DMS53 (cell line): ENCODE measurements at regions not wholly inside any gene's neighbourhood (a gene's known extent, or its start where the extent isn't known, plus 50 kb on each side); places are given as distances from the start of the nearest gene placed in this dataset.

ENCODE experiments used
- DNase-seq: peaks from one replicate; lab custom pipeline; 2025; lab: John Stamatoyannopoulos, UW

GRCh38 chr5:61784341-61784740 is 452.3 kb downstream of the ZSWIM6 start:
- DNase-seq: no peak

DNA sequence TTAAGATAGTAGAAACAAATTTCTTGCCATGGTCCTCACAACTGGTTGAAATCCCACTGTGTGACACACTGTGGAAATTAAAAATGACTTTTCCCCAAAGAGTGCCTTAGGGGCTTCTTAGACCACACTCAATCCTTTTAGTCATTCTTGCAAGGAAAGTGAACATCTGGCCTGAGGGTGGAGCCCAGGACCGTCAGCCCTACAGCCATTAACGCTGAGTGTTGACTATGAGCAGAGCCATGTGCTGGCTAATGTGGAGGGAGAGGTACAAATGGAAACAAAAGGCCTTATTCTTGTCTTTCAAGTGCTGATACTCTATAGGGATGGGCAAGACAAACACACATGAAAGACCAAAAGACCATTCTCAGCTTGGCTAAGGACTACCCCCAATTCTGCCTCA is 456.5 kb downstream of the ZSWIM6 start:
- DNase-seq: no peak

- no peak for DNase-seq
Observed at GRCh38 chr5:61790007-61790406, 457.9 kb downstream of the ZSWIM6 start.

DNA sequence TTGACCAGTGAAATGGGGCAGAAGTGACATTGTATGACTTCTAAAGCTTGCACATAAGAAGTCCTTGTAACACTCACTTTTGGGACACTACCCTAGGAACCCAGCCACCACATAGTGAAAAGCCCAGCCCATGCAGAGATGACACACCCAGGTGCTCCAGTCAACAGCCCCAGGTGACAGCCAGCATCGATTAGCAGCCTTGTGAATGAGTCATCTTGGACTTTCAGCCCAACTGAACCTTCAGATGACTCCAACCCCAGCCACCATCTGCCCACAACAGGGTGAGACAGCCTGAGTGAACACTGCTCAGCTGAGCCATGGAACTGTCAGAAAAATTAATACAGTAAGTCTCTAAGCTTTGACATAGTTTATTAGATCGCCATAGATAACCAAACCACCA is 458.6 kb downstream of the ZSWIM6 start:
- peak; percentile 87 for DNase-seq

DNA sequence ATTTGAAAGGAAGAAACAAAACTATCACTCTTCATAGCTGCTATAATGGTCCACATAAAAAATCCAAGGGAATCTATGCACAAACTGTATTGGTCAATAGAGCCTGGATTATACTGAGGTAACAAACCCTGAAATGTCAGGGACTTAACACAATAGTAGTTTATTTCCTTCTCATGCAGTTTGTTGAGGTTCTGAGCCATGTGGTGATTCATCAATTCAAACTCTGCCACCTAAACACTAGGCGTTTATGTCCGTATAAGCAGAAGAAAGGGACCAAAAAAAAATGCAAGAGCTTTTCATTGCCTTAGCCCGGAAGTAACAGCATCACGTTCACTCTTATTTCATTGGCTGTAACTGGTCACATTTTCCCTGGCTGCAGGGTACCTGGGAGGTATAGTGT is 464.7 kb downstream of the ZSWIM6 start:
- peak; percentile 30 for DNase-seq

GRCh38 chr5:61800450-61800849 is 468.4 kb downstream of the ZSWIM6 start:
- DNase-seq: no peak

- peak; percentile 46 for DNase-seq
Observed at GRCh38 chr5:61801174-61801573, 469.1 kb downstream of the ZSWIM6 start.

GRCh38 chr5:61802456-61802855 is 470.4 kb downstream of the ZSWIM6 start:
- DNase-seq: peak; percentile 52

DNA sequence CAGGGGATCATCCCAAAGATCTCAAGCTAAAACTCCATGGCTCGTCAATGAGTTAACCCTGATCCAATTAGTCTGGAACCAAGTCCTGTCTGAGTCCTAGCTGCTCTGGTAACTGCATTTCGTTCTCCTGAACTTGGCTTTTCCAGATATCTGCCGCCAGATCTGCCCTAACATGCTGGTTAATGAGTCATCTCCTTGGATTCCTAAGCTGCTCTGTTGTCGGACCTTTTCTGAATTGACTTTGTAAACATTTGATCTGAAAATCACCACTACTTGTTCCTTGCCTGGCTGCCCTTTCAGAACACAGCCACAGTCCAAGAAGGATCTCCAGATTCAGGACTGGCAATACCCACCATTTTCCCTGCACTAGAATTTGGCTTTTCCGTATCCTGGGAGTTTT is 473.0 kb downstream of the ZSWIM6 start:
- DNase-seq: peak; percentile 23

DNA sequence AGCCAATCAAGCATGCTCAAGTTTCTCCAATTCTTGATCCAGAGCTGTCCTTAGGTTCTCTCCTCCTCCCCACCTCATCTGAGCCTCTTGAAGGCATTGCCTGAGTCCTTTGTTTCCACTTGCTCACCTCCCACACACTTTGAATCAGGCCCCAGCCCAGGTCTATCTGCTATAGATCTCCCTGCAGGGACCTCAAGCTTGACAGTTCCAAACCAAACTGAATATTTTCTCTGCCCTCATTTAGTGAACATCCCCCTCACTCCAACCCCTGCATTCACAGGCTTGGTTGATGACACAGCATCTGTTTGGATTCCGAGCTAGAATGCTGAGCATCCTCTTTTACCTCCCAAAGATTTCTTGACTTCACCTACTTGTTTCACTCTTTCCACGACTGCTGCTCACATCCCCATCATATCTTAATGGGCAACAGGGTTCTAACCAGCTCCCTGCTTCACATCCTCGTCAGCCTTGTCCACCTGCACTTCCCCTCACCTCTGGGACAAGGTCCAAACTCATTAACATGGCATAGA is 474.5 kb downstream of the ZSWIM6 start:
- no peak for DNase-seq

GRCh38 chr5:61808091-61808490 is 476.0 kb downstream of the ZSWIM6 start:
- no peak for DNase-seq

DNA sequence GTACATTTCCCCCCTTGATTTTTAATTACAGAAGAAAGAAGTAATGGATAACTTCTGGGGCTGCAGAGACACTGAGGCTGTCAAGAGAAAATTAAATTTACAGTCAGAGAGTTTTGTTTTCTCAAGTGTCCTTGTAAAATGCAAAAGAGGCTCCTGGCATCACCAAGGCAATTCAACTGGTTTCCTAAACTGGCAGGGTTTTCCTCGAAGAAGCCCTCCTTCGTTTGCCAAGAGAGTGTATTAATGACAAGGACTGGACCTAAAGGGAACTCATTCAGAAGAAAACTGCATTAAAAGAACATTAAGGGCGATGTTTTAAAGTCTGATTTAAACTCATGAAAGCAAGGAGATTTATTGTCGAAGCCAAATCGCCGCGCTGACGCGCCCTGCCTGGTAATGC is 476.9 kb downstream of the ZSWIM6 start:
- DNase-seq: no peak

DNA sequence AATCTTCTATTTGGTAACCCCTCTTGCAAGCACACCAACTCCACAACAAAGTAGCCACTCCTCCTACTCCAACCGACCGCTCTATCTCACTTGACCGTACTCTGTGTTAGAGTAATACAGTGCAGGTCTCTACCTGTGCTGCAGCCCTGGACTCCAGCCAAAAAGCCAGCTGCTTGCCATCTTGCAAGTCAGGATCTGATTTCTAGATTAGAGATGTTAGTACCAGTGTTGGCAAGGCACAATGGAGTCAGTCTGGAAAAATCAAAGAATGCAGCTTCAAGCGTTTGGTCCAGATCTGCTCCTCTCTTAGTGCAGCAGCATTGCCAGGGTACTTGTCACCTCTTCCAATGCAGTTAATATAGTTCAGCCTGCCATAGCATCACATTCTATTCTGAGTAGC is 477.6 kb downstream of the ZSWIM6 start:
- peak; percentile 54 for DNase-seq

GRCh38 chr5:61811052-61811451 is 479.0 kb downstream of the ZSWIM6 start:
- no peak for DNase-seq

DNA sequence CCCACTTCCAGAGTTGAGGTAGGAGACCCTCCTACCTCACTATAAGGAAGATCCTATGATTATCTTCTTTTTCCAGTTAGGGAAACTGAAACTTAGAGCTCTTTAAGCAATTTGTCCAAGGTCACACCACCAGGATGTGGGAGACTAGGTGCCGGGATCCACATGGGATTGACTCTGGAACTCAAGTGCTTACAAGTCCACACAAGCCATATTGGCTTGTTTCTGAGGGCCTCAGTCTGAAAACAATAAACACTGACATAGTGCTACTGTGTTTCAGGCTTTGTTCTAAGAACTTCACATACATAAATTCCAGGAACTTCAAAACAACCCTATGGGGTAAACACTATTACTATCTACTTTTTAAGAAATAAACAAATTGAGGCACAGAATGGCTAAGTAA is 481.3 kb downstream of the ZSWIM6 start:
- no peak for DNase-seq

- DNase-seq: no peak
Observed at GRCh38 chr5:61815339-61815738, 483.3 kb downstream of the ZSWIM6 start.

GRCh38 chr5:61816146-61816545 is 484.1 kb downstream of the ZSWIM6 start:
- DNase-seq: no peak

- peak; percentile 46 for DNase-seq
Observed at GRCh38 chr5:61816585-61817450, 484.8 kb downstream of the ZSWIM6 start.

DNA sequence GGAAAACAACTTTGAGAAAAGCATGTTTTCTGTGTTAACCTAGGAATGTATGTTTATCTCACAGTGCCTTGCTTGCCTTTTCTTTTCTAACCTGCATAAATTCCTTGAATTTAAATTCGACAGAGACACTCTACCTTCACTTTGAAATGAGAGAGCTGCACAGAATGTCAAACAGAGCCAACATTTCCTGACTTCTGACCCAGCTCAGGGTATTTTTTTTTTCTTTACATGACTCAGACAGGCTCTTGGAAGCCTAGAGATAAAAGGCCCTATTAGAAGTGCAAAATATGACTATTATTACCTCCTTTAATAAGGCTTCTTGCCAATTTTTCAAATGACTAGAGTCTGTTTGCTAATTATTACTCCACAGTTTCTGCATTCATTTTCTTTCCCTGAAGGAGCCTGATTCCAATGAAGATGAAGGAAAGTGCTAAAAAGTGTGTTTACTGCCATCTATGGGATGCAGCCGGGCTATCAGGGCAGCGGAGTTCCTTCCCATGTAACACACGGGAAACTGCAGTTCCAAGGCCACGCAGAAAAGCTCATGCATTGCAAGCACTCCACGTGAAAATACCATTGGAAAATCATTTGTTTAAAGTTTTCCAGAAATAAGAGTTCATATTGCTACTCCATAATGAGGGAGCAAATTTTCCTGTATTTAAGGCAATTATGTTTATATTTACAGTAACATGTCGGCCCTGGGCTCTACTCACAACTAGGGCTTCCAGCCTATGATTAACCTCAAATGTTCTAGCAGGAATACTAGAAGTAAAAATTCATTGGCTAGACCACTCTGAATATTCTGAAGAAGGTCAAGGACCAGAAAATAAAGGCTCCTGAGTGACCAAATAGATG is 485.6 kb downstream of the ZSWIM6 start:
- peak; percentile 65 for DNase-seq

- no peak for DNase-seq
Observed at GRCh38 chr5:61820836-61821235, 485.2 kb upstream of the KIF2A start.

GRCh38 chr5:61821561-61821960 is 484.4 kb upstream of the KIF2A start:
- no peak for DNase-seq

DNA sequence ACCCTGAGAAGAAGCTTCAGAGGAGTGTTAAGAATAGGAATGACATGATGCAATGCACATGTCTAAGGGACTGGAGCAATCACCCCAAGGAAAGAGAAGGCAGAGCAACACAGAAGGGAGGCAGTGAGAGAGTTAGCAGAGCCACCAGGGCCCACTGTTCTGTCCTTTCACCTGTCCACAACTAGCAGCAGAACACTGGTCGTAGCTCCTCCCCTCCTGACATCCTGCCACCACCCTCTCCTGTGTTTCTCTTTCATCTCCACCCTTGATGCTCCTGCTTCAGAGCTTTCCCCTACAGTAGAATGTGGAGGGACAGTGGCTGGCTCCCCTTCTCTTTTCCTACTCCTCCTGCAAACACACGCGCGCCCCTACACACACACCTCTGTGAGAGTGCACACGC is 483.4 kb upstream of the KIF2A start:
- DNase-seq: peak; percentile 15

- no peak for DNase-seq
Observed at GRCh38 chr5:61823065-61823464, 482.9 kb upstream of the KIF2A start.
